ENCODE measurements at regions not wholly inside any gene's neighbourhood (a gene's known extent, or its start where the extent isn't known, plus 50 kb on each side); places are given as distances from the start of the nearest gene placed in this dataset.

DNA sequence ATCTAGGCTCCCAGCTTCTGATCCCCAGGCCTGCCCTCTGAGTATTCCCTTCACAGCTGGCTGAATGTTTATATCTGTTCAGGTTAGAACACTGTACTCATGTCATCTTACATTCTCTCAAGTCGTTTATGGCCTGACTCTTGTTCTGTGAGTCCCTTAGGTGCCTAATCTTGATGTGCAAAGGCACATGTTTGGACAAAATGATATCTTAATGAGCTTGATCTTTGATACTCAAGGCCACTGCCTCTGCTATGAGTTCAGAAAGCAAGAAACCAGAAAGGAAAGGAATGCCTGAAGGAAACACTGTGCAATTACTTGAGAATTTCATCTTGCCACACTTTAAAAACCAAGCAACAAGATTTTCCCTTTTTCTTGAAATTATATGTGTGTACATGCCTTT, 391.8 kb upstream of the ZNF608 start:
- TF ChIP-seq, protein P1, sequence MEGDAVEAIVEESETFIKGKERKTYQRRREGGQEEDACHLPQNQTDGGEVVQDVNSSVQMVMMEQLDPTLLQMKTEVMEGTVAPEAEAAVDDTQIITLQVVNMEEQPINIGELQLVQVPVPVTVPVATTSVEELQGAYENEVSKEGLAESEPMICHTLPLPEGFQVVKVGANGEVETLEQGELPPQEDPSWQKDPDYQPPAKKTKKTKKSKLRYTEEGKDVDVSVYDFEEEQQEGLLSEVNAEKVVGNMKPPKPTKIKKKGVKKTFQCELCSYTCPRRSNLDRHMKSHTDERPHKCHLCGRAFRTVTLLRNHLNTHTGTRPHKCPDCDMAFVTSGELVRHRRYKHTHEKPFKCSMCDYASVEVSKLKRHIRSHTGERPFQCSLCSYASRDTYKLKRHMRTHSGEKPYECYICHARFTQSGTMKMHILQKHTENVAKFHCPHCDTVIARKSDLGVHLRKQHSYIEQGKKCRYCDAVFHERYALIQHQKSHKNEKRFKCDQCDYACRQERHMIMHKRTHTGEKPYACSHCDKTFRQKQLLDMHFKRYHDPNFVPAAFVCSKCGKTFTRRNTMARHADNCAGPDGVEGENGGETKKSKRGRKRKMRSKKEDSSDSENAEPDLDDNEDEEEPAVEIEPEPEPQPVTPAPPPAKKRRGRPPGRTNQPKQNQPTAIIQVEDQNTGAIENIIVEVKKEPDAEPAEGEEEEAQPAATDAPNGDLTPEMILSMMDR (IDR thresholded peaks at IDR 0.05) = no peak
- TF ChIP-seq EZH2 (IDR thresholded peaks at IDR 0.05) = no peak
